KMS-11 (cell line): ENCODE measurements at regions not wholly inside any gene's neighbourhood (a gene's known extent, or its start where the extent isn't known, plus 50 kb on each side); places are given as distances from the start of the nearest gene placed in this dataset.
"Not testable (repeated sequence)": the region's sequence is repeated elsewhere in the genome, so short reads cannot be mapped to it uniquely, and the experiment has no call there.

Experiments used
- H2AFZ ChIP-seq: fragments of 200-600 bp; sonication (generic); 2 replicates; pipeline ENCODE4 v1.6.1; 2016; ENCODE audit warnings: antibody characterized with exemption, mixed run types, low read depth
- H3K27ac ChIP-seq: fragments of 200-600 bp; sonication (generic); 2 replicates; pipeline ENCODE4 v1.6.1; 2016; ENCODE audit warnings: mild to moderate bottlenecking, mixed run types
- H3K27me3 ChIP-seq: fragments of 200-600 bp; sonication (generic); 2 replicates; pipeline ENCODE4 v1.6.1; 2017; ENCODE audit warnings: mild to moderate bottlenecking, low read depth, mixed run types, moderate library complexity; ENCODE audit not compliant: insufficient read depth
- H3K36me3 ChIP-seq: fragments of 200-600 bp; sonication (generic); 2 replicates; pipeline ENCODE4 v1.6.1; 2017; ENCODE audit warnings: mild to moderate bottlenecking, mixed run types; ENCODE audit not compliant: insufficient read depth
- H3K4me1 ChIP-seq: fragments of 200-600 bp; sonication (generic); 2 replicates; pipeline ENCODE4 v1.6.1; 2016; ENCODE audit warnings: mild to moderate bottlenecking, low read depth, mixed run types; ENCODE audit not compliant: poor library complexity, severe bottlenecking
- H3K4me2 ChIP-seq: fragments of 200-600 bp; sonication (generic); 2 replicates; pipeline ENCODE4 v1.7.0; 2016; ENCODE audit warnings: mild to moderate bottlenecking, mixed run types
- H3K4me3 ChIP-seq: fragments of 200-600 bp; sonication (generic); IDR thresholded peaks from 2 replicates; pipeline ENCODE4 v1.6.1; 2017; ENCODE audit warnings: low read depth, low read length, mixed read lengths; ENCODE audit not compliant: insufficient read depth
- H3K79me2 ChIP-seq: fragments of 200-600 bp; sonication (generic); 2 replicates; pipeline ENCODE4 v1.6.1; 2016; ENCODE audit warnings: low read depth, mixed run types; ENCODE audit not compliant: insufficient read depth
- H3K9ac ChIP-seq: fragments of 200-600 bp; sonication (generic); 2 replicates; pipeline ENCODE4 v1.6.1; 2016; ENCODE audit warnings: mild to moderate bottlenecking, mixed run types
- H4K20me1 ChIP-seq: fragments of 200-600 bp; sonication (generic); 2 replicates; pipeline ENCODE4 v1.6.1; 2016; ENCODE audit warnings: mild to moderate bottlenecking, mixed run types; ENCODE audit not compliant: insufficient read depth
- TF ChIP-seq, protein P1 (sequence below): fragments of 200-600 bp; sonication (generic); conservative IDR thresholded peaks from 2 replicates; pipeline ENCODE4 v1.6.1; 2017; ENCODE audit warnings: low read depth, mild to moderate bottlenecking, antibody characterized with exemption, low read length, moderate library complexity, mixed read lengths

DNA sequence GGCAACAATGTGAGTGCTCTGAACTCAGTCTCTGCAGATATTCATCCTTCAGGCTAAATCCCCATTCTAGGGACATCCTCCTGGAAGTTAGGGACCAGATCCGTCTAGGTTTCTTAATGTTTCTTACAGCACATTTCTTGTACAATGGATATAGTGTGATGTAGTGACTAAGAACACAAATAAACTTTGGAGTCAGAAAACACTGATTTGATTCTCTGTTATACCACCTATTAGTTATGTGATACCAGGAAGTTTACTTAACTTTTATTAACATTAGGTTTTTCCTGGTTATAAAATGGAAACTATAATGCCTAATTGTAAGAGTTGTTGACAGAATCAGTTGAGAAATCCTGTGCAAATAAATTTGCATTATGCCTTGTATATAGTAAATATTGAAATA lies 57.6 kb upstream of the KCNQ5 start:
- no peak overlapping the region for H2AFZ ChIP-seq
- TF ChIP-seq, protein P1, sequence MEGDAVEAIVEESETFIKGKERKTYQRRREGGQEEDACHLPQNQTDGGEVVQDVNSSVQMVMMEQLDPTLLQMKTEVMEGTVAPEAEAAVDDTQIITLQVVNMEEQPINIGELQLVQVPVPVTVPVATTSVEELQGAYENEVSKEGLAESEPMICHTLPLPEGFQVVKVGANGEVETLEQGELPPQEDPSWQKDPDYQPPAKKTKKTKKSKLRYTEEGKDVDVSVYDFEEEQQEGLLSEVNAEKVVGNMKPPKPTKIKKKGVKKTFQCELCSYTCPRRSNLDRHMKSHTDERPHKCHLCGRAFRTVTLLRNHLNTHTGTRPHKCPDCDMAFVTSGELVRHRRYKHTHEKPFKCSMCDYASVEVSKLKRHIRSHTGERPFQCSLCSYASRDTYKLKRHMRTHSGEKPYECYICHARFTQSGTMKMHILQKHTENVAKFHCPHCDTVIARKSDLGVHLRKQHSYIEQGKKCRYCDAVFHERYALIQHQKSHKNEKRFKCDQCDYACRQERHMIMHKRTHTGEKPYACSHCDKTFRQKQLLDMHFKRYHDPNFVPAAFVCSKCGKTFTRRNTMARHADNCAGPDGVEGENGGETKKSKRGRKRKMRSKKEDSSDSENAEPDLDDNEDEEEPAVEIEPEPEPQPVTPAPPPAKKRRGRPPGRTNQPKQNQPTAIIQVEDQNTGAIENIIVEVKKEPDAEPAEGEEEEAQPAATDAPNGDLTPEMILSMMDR = no peak
- no peak overlapping the region for H3K4me3 ChIP-seq

DNA sequence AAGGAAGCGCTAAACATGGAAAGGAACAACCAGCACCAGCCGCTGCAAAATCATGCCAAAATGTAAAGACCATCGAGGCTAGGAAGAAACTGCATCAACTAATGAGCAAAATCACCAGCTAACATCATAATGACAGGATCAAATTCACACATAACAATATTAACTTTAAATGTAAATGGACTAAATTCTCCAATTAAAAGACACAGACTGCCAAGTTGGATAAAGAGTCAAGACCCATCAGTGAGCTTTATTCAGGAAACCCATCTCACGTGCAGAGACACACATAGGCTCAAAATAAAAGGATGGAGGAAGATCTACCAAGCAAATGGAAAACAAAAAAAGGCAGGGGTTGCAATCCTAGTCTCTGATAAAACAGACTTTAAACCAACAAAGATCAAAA lies 49.9 kb upstream of the KCNQ5 start:
- H3K27me3 ChIP-seq, H3K4me2 ChIP-seq, H3K27ac ChIP-seq, H4K20me1 ChIP-seq, H3K9ac ChIP-seq, H3K79me2 ChIP-seq, H3K36me3 ChIP-seq, H3K4me3 ChIP-seq, H2AFZ ChIP-seq, H3K4me1 ChIP-seq: not testable (repeated sequence)

More for the DNA sequence above, 57.6 kb upstream of the KCNQ5 start:
- H3K9ac ChIP-seq = no peak overlapping the region
- no peaks in the 10 kb centered on the region for H3K79me2 ChIP-seq
- no peak overlapping the region for H3K27ac ChIP-seq
- no peaks in the 10 kb centered on the region for H4K20me1 ChIP-seq
- no peaks in the 10 kb centered on the region for H3K4me1 ChIP-seq
- H3K27me3 ChIP-seq = no peaks in the 10 kb centered on the region
- H3K36me3 ChIP-seq = no peaks in the 10 kb centered on the region
- no peak overlapping the region for H3K4me2 ChIP-seq
